Prostate gland (tissue), 2 donors: ENCODE measurements at regions not wholly inside any gene's neighbourhood (a gene's known extent, or its start where the extent isn't known, plus 50 kb on each side); places are given as distances from the start of the nearest gene placed in this dataset.

ENCODE experiments used
- CTCF ChIP-seq, 4 experiments: fragments of 200-600 bp in 2 of 4; fragments of 450-650 bp in 2 of 4; sonication (generic) in 2 of 4; IDR thresholded peaks; 1 replicate in 3 of 4; 2 replicates in 1 of 4; pipeline ENCODE4 v1.5.1; 2016 to 2019; ENCODE audit warnings: antibody characterized with exemption in 4 of 4, mild to moderate bottlenecking in 2 of 4, moderate library complexity in 2 of 4
- POLR2A ChIP-seq: fragments of 450-650 bp; IDR thresholded peaks from one replicate; pipeline ENCODE4 v1.6.1; 2016; ENCODE audit warnings: antibody characterized with exemption, mild to moderate bottlenecking
- POLR2AphosphoS5 ChIP-seq: sonication (generic); formaldehyde crosslinking; IDR thresholded peaks from one replicate; pipeline ENCODE4 v1.6.1; 2017; ENCODE audit warnings: antibody characterized with exemption

- TF ChIP-seq POLR2A (no peak), CTCF (IDR thresholded peaks at IDR 0.05) (no peak), POLR2AphosphoS5 (no peak)
Observed at GRCh38 chr1:164918140-164918539, 359.2 kb downstream of the PBX1 start.
